ENCODE measurements at regions not wholly inside any gene's neighbourhood (a gene's known extent, or its start where the extent isn't known, plus 50 kb on each side); places are given as distances from the start of the nearest gene placed in this dataset.
A peak's percentile ranks its signal among the peaks of the same experiment; 100 is the strongest.

- no peak for TF ChIP-seq ZNF561 (CRISPR knock-in tag; conservative IDR thresholded peaks at IDR 0.05)
- TF ChIP-seq ZNF609 (CRISPR knock-in tag; IDR thresholded peaks at IDR 0.05; ENCODE audit: borderline replicate concordance) = 0 out of 2 replicates have a peak, but pooled peaks have one; percentile 65
- peak; percentile 47; the same call in 1 of the 2 replicates for TF ChIP-seq TCF7 (IDR thresholded peaks at IDR 0.05; ENCODE audit: borderline replicate concordance)
- TF ChIP-seq MEIS2 (IDR thresholded peaks at IDR 0.05; ENCODE audit: partially characterized antibody) = peak; percentile 100
- TF ChIP-seq ZNF263 (CRISPR knock-in tag; IDR thresholded peaks at IDR 0.05; ENCODE audit: borderline replicate concordance) = no peak
- 0 out of 2 replicates have a peak, but pooled peaks have one; percentile 16 for TF ChIP-seq POLR2H (tag; IDR thresholded peaks at IDR 0.05; ENCODE audit: low read depth)
- TF ChIP-seq E2F6 (IDR thresholded peaks at IDR 0.05; ENCODE audit: borderline replicate concordance in 1 of 2, extremely low read depth in 1 of 2, insufficient read depth in 1 of 2, insufficient read length in 1 of 2, low read depth in 1 of 2, low read length in 1 of 2, poor library complexity in 1 of 2, severe bottlenecking in 1 of 2) = peak; percentile 66 to 80
- TF ChIP-seq RFX7 (CRISPR knock-in tag; IDR thresholded peaks at IDR 0.05) = no peak
- TF ChIP-seq PRMT5 (CRISPR knock-in tag; IDR thresholded peaks at IDR 0.05) = no peak
- no peak for TF ChIP-seq SAFB2 (IDR thresholded peaks at IDR 0.05; ENCODE audit: borderline replicate concordance, low read depth, low read length, severe bottlenecking)
- TF ChIP-seq ELF2 (CRISPR knock-in tag; IDR thresholded peaks at IDR 0.05) = peak; percentile 56
- no peak for TF ChIP-seq HOXB6 (CRISPR knock-in tag; IDR thresholded peaks at IDR 0.05; ENCODE audit: borderline replicate concordance)
- peak; percentile 68; the same call in 1 of the 2 replicates for TF ChIP-seq ETS1 (conservative IDR thresholded peaks at IDR 0.05; ENCODE audit: control insufficient read depth, low read depth, low read length)
- TF ChIP-seq ZC3H11A (IDR thresholded peaks at IDR 0.05; ENCODE audit: low read depth, low read length) = no peak
- TF ChIP-seq FOXK1 (CRISPR knock-in tag; IDR thresholded peaks at IDR 0.05; ENCODE audit: borderline replicate concordance) = no peak
- no peak for TF ChIP-seq ELK3 (CRISPR knock-in tag; IDR thresholded peaks at IDR 0.05)
- TF ChIP-seq KAT2B (IDR thresholded peaks at IDR 0.05; ENCODE audit: low read depth, low read length) = no peak
- TF ChIP-seq RBM34 (IDR thresholded peaks at IDR 0.05; ENCODE audit: borderline replicate concordance, insufficient read depth, low read length) = no peak
Observed at GRCh38 chr5:124651663-124652513, 94.6 kb downstream of the ZNF608 start (continued).

Data from K562 (cell line).